NCI-H748 (cell line): ENCODE measurements at regions not wholly inside any gene's neighbourhood (a gene's known extent, or its start where the extent isn't known, plus 50 kb on each side); places are given as distances from the start of the nearest gene placed in this dataset.

Source experiments
- DNase-seq: peaks from one replicate; lab custom pipeline; 2025; ENCODE audit not compliant: unreplicated experiment; lab: John Stamatoyannopoulos, UW

GRCh38 chr13:73496711-73497110 lies 437.9 kb downstream of the KLF5 start:
- no peak for DNase-seq

GRCh38 chr13:73492811-73493210 lies 434.0 kb downstream of the KLF5 start:
- DNase-seq, result no peak

- DNase-seq, result no peak
Measured at GRCh38 chr13:73482556-73482955, 423.8 kb downstream of the KLF5 start.

- DNase-seq, result no peak
Measured at GRCh38 chr13:73481886-73482445, 423.2 kb downstream of the KLF5 start.

- DNase-seq, result no peak
Measured at GRCh38 chr13:73480779-73481559, 422.2 kb downstream of the KLF5 start.

GRCh38 chr13:73479856-73480255 lies 421.1 kb downstream of the KLF5 start:
- DNase-seq, result no peak

GRCh38 chr13:73479351-73479750 lies 420.5 kb downstream of the KLF5 start:
- no peak for DNase-seq

- DNase-seq, result no peak
Measured at GRCh38 chr13:73477441-73477840, 418.6 kb downstream of the KLF5 start.

- DNase-seq, result no peak
Measured at GRCh38 chr13:73473016-73473415, 414.2 kb downstream of the KLF5 start.

GRCh38 chr13:73467125-73467524 lies 408.3 kb downstream of the KLF5 start:
- no peak for DNase-seq

GRCh38 chr13:73466561-73466960 lies 407.8 kb downstream of the KLF5 start:
- DNase-seq, result no peak

- no peak for DNase-seq
Measured at GRCh38 chr13:73465617-73465971, 406.8 kb downstream of the KLF5 start.

GRCh38 chr13:73464758-73465616 lies 406.2 kb downstream of the KLF5 start:
- DNase-seq, result no peak

GRCh38 chr13:73462241-73462640 lies 403.4 kb downstream of the KLF5 start:
- DNase-seq, result no peak

- DNase-seq, result peak; percentile 69
Measured at GRCh38 chr13:73451221-73452029, 392.6 kb downstream of the KLF5 start.

GRCh38 chr13:73450583-73450982 lies 391.8 kb downstream of the KLF5 start:
- DNase-seq, result no peak

GRCh38 chr13:73449252-73449651 lies 390.4 kb downstream of the KLF5 start:
- DNase-seq, result no peak

GRCh38 chr13:73440296-73440895 lies 381.6 kb downstream of the KLF5 start:
- peak; percentile 38 for DNase-seq

- DNase-seq, result no peak
Measured at GRCh38 chr13:73433890-73434289, 375.1 kb downstream of the KLF5 start.

- DNase-seq, result no peak
Measured at GRCh38 chr13:73433458-73433857, 374.7 kb downstream of the KLF5 start.

GRCh38 chr13:73429701-73430100 lies 370.9 kb downstream of the KLF5 start:
- no peak for DNase-seq
